ENCODE measurements at regions not wholly inside any gene's neighbourhood (a gene's known extent, or its start where the extent isn't known, plus 50 kb on each side); places are given as distances from the start of the nearest gene placed in this dataset.

DNA sequence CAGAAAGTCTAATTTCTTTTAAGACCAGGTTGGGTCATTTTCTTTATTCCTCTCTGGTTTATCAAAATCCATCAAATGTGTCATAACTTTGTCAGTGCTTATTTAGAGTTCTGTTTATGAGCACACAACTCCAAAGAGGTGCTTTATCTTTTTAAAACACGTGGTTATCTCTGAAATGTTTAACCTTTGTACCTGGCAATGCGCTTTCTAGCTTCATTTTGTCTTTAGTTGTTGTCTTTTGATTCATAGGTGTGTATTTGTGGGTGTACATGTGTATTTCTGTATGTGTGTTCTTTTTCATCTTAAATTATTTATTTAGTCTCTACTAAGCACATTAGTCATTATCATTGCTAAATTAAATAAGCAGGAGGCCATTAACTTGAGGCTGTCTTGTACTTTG lies 251.4 kb downstream of the JRKL start:
- no peak for TF ChIP-seq POLR2A (IDR thresholded peaks at IDR 0.05)
- TF ChIP-seq, protein P1, sequence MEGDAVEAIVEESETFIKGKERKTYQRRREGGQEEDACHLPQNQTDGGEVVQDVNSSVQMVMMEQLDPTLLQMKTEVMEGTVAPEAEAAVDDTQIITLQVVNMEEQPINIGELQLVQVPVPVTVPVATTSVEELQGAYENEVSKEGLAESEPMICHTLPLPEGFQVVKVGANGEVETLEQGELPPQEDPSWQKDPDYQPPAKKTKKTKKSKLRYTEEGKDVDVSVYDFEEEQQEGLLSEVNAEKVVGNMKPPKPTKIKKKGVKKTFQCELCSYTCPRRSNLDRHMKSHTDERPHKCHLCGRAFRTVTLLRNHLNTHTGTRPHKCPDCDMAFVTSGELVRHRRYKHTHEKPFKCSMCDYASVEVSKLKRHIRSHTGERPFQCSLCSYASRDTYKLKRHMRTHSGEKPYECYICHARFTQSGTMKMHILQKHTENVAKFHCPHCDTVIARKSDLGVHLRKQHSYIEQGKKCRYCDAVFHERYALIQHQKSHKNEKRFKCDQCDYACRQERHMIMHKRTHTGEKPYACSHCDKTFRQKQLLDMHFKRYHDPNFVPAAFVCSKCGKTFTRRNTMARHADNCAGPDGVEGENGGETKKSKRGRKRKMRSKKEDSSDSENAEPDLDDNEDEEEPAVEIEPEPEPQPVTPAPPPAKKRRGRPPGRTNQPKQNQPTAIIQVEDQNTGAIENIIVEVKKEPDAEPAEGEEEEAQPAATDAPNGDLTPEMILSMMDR (IDR thresholded peaks at IDR 0.05): no peak
- TF ChIP-seq EP300 (IDR thresholded peaks at IDR 0.05): no peak
- WGBS, 3 donors: 57 to 67% (median 64%) methylated on average over 2 of the region's 2 CpGs
- Histone ChIP-seq H3K9me3 (no peaks in the 10 kb centered on the region), H3K36me3 (no peaks in the 10 kb centered on the region), H3K27me3 (no peaks in the 10 kb centered on the region), H3K4me3 (no peak overlapping the region), H3K27ac (no peak overlapping the region), H3K4me1 (ENCODE audit: insufficient read depth) (no peaks in the 10 kb centered on the region)
- no peak for DNase-seq
- intact Hi-C loops (cut with DNase I): no loop called here

DNA sequence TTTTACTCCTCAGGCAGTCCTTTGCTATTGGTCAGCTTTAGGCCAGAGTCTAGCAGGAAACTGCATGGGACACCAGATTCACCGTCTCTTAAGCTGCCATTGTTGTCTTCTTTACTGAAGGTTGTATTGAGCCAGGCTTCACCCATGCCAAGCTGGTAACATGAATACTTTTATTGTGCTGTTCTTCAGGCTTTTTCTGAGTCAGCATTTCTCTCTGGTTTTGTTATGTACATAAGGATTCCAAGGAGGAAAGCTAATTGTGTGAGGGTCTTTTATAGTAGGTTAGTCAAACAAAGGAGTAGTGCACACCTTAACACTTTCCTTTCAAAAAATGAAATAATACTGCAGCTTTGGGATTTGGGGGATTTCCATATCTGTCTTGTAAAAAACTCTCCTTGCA lies 252.8 kb downstream of the JRKL start:
- H3K4me3 ChIP-seq: no peak overlapping the region
- intact Hi-C loops (cut with DNase I): no loop called here
- no peaks in the 10 kb centered on the region for H3K27me3 ChIP-seq
- TF ChIP-seq EP300 (IDR thresholded peaks at IDR 0.05) (no peak), POLR2A (IDR thresholded peaks at IDR 0.05) (no peak)
- TF ChIP-seq, protein P1 (IDR thresholded peaks at IDR 0.05): no peak
- no peak for DNase-seq
- no peak overlapping the region for H3K27ac ChIP-seq
- no peaks in the 10 kb centered on the region for H3K4me1 ChIP-seq (ENCODE audit: insufficient read depth)
- no peaks in the 10 kb centered on the region for H3K9me3 ChIP-seq
- WGBS, 3 donors: 92 to 100% (median 94%) methylated on average over 1 of the region's 1 CpG
- no peaks in the 10 kb centered on the region for H3K36me3 ChIP-seq

DNA sequence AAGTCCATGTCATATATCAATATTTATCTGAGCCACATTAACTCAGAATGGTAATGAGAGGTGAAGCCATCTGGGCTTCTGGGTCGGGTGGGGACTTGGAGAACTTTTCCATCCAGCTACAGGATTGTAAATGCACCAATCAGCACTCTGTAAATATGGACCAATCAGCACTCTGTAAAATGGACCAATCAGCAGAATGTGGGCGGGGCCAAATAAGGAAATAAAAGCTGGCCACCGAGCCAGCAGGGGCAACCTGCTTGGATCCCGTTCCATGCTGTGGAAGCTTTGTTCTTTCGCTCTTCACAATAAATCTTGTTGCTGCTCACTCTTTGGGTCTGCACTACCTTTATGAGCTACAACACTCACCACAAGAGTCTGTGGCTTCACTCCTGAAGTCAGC lies 253.4 kb downstream of the JRKL start:
- WGBS, 3 donors: 86 to 92% (median 88%) methylated on average over 5 of the region's 5 CpGs

DNA sequence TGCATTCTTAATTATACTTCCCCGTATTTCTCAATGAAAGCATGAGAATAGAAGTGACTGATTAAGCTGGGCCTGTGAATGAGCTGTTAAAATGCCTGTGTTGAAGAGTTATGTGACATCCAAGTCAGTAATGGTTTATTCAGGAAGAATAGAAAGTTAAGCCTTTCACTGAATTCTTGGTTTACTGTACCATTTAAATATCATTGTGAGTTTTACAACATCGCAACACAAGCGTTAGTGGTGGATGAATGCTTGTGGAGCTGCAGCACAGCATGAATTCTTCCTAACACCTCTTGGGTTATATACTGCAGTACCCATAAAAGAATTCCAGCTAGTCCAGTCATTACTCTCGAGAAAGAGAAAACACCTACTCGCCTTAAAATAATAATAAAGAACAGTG lies 257.8 kb downstream of the JRKL start:
- Histone ChIP-seq H3K9me3 (no peaks in the 10 kb centered on the region), H3K4me3 (no peak overlapping the region), H3K27ac (no peak overlapping the region), H3K36me3 (no peaks in the 10 kb centered on the region), H3K27me3 (no peaks in the 10 kb centered on the region), H3K4me1 (ENCODE audit: insufficient read depth) (no peaks in the 10 kb centered on the region)
- DNase-seq: no peak
- TF ChIP-seq EP300 (IDR thresholded peaks at IDR 0.05): no peak
- TF ChIP-seq, protein P1 (IDR thresholded peaks at IDR 0.05): no peak
- no peak for TF ChIP-seq POLR2A (IDR thresholded peaks at IDR 0.05)
- intact Hi-C loops (cut with DNase I): no loop called here
- 80 to 89% (median 84%) methylated on average over 5 of the region's 5 CpGs for WGBS, 3 donors

More for the DNA sequence above, 253.4 kb downstream of the JRKL start:
- H3K27ac ChIP-seq: no peak overlapping the region
- no peaks in the 10 kb centered on the region for H3K9me3 ChIP-seq
- intact Hi-C loops (cut with DNase I): no loop called here
- H3K27me3 ChIP-seq: no peaks in the 10 kb centered on the region
- TF ChIP-seq POLR2A (IDR thresholded peaks at IDR 0.05): no peak
- no peak for TF ChIP-seq EP300 (IDR thresholded peaks at IDR 0.05)
- TF ChIP-seq, protein P1 (IDR thresholded peaks at IDR 0.05): no peak
- H3K4me3 ChIP-seq: no peak overlapping the region
- H3K36me3 ChIP-seq: no peaks in the 10 kb centered on the region
- H3K4me1 ChIP-seq (ENCODE audit: insufficient read depth): no peaks in the 10 kb centered on the region
- no peak for DNase-seq

DNA sequence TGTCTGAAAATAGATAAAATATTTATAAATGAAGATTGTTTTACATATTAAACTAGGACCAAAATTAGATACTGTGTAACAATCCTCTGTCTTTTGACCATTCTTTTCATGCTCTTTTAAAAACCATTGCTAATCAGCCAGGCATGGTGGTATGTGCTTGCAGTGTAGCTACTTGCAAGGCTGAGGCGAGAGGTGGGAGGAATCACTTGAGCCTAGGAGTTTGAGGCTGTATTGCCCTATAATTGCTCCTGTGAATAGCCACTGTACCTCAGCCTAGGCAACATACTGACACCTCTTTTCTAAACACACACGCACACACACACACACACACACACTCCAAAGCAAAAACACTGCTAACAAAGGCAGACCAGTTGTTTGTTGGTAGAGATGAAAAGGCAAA lies 259.2 kb downstream of the JRKL start:
- Histone ChIP-seq H3K27me3 (no peaks in the 10 kb centered on the region), H3K27ac (no peak overlapping the region), H3K9me3 (no peaks in the 10 kb centered on the region), H3K4me1 (ENCODE audit: insufficient read depth) (no peaks in the 10 kb centered on the region), H3K4me3 (no peak overlapping the region), H3K36me3 (no peaks in the 10 kb centered on the region)
- no peak for DNase-seq
- TF ChIP-seq EP300 (IDR thresholded peaks at IDR 0.05): no peak
- TF ChIP-seq, protein P1 (IDR thresholded peaks at IDR 0.05): no peak
- TF ChIP-seq POLR2A (IDR thresholded peaks at IDR 0.05): no peak
- 74 to 84% (median 83%) methylated on average over 2 of the region's 2 CpGs for WGBS, 3 donors
- intact Hi-C loops (cut with DNase I): no loop called here
